Loucy (cell line): ENCODE measurements at regions not wholly inside any gene's neighbourhood (a gene's known extent, or its start where the extent isn't known, plus 50 kb on each side); places are given as distances from the start of the nearest gene placed in this dataset.

Source experiments
- H2AFZ ChIP-seq: fragments of 200-600 bp; sonication (generic); 2 replicates; pipeline ENCODE4 v1.6.0; 2016; ENCODE audit warnings: antibody characterized with exemption, mild to moderate bottlenecking, low read length, moderate library complexity
- H3F3A ChIP-seq: fragments of 200-600 bp; 2 replicates; pipeline ENCODE4 v1.6.0; 2016; ENCODE audit warnings: antibody characterized with exemption, low read depth, mild to moderate bottlenecking
- H3K27me3 ChIP-seq: fragments of 200-600 bp; sonication (generic); 2 replicates; pipeline ENCODE4 v1.6.1; 2014; ENCODE audit warnings: low read length, mild to moderate bottlenecking; ENCODE audit not compliant: insufficient read depth, poor library complexity, severe bottlenecking
- H3K36me3 ChIP-seq: fragments of 200-600 bp; sonication (generic); 2 replicates; pipeline ENCODE4 v1.6.1; 2016; ENCODE audit warnings: low read length; ENCODE audit not compliant: insufficient read depth
- H3K4me1 ChIP-seq: fragments of 200-600 bp; sonication (generic); 2 replicates; pipeline ENCODE4 v1.5.1; 2014; ENCODE audit warnings: low read length, mild to moderate bottlenecking; ENCODE audit not compliant: insufficient read depth, poor library complexity, severe bottlenecking
- H3K4me2 ChIP-seq: fragments of 200-600 bp; sonication (generic); 2 replicates; pipeline ENCODE4 v1.6.0; 2014; ENCODE audit warnings: antibody characterized with exemption, low read length, low read depth, mild to moderate bottlenecking; ENCODE audit not compliant: poor library complexity, severe bottlenecking
- H3K4me3 ChIP-seq: fragments of 200-600 bp; sonication (generic); 2 replicates; pipeline ENCODE4 v1.5.1; 2014; ENCODE audit warnings: low read length, mild to moderate bottlenecking, mixed read lengths; ENCODE audit not compliant: poor library complexity, severe bottlenecking
- H3K79me2 ChIP-seq: fragments of 200-600 bp; sonication (generic); 2 replicates; pipeline ENCODE4 v1.6.1; 2014; ENCODE audit warnings: low read length; ENCODE audit not compliant: insufficient read depth
- H3K9ac ChIP-seq: fragments of 200-600 bp; sonication (generic); 2 replicates; pipeline ENCODE4 v1.6.0; 2014; ENCODE audit warnings: mild to moderate bottlenecking, low read depth, low read length, moderate library complexity; ENCODE audit not compliant: poor library complexity, severe bottlenecking
- H3K9me2 ChIP-seq: fragments of 200-600 bp; sonication (generic); replicated peaks from 2 replicates; pipeline ENCODE4 v1.6.1; 2016; ENCODE audit warnings: low read depth, low read length, mixed read lengths
- H3K9me3 ChIP-seq: fragments of 200-600 bp; sonication (generic); 2 replicates; pipeline ENCODE4 v1.6.1; 2014; ENCODE audit warnings: mild to moderate bottlenecking, antibody characterized with exemption, low read length, low read depth; ENCODE audit not compliant: insufficient read depth
- H4K20me1 ChIP-seq: fragments of 200-600 bp; sonication (generic); 2 replicates; pipeline ENCODE4 v1.6.0; 2014; ENCODE audit warnings: antibody characterized with exemption, low read length, mild to moderate bottlenecking; ENCODE audit not compliant: insufficient read depth, poor library complexity, severe bottlenecking
- CTCF ChIP-seq: fragments of 200-600 bp; sonication (generic); conservative IDR thresholded peaks from 2 replicates; pipeline ENCODE4 v1.5.1; 2014; ENCODE audit warnings: mild to moderate bottlenecking, antibody characterized with exemption, low read length
- EZH2phosphoT487 ChIP-seq: fragments of 200-600 bp; IDR thresholded peaks from 2 replicates; pipeline ENCODE4 v1.6.1; 2018; ENCODE audit warnings: antibody characterized with exemption, mild to moderate bottlenecking, moderate library complexity, borderline replicate concordance

DNA sequence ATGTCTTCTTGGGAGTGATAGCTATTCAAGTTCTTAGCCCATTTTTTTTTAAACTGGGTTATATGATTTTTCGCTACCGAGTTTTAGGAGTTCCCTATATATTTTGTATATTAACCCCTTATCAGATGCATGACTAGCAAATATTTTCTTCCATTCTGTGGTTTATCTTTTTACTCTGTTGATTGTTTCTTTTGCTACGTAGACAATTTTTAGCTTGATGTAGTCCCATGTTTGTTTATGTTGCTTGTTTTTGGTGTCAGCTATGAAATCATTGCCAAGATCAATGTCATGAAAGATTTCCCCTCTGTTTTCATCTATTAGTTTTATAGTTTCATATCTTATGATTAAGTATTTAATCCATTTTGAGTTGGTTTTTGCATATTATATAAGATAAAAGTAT lies 480.5 kb downstream of the CDH11 start:
- TF ChIP-seq EZH2phosphoT487 (no peak), CTCF (no peak)
- Histone ChIP-seq H2AFZ (no peak overlapping the region), H3K9me2 (no peaks in the 10 kb centered on the region)

GRCh38 chr16:64638766-64639165 lies 483.1 kb downstream of the CDH11 start:
- Histone ChIP-seq H3K79me2 (no peaks in the 10 kb centered on the region), H3K9ac (no peak overlapping the region), H3K36me3 (no peaks in the 10 kb centered on the region), H3K9me3 (no peaks in the 10 kb centered on the region), H3K9me2 (no peaks in the 10 kb centered on the region), H3F3A (no peaks in the 10 kb centered on the region), H3K4me1 (no peaks in the 10 kb centered on the region), H3K27me3 (no peaks in the 10 kb centered on the region), H3K4me3 (no peak overlapping the region), H2AFZ (no peak overlapping the region), H3K4me2 (no peak overlapping the region), H4K20me1 (no peaks in the 10 kb centered on the region)
- no peak for TF ChIP-seq EZH2phosphoT487
- no peak for TF ChIP-seq CTCF

More for the DNA sequence above, 480.5 kb downstream of the CDH11 start:
- Histone ChIP-seq H4K20me1 (no peaks in the 10 kb centered on the region), H3K9me3 (no peaks in the 10 kb centered on the region), H3K9ac (no peak overlapping the region), H3K4me3 (no peak overlapping the region), H3K4me1 (no peaks in the 10 kb centered on the region), H3K27me3 (no peaks in the 10 kb centered on the region), H3K36me3 (no peaks in the 10 kb centered on the region), H3K79me2 (no peaks in the 10 kb centered on the region), H3K4me2 (no peak overlapping the region), H3F3A (no peaks in the 10 kb centered on the region)

DNA sequence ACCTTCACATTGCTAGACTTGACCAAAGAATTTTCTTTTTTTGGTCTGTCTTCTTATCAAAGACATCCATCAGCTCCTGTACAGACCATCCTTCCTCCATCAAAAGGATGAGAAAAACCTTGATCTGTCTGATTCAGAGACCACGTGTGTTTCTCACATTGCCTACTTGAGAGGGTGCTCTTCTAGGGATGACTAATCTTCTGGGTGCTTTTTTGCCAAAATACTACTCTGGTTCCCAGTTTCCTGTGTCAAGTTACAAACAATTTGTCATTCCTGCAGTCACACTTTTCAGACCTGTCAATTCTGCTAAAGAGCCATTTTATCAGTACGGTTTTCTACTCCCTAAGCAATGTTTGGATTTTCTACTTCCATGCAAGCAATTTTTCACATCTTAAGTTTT lies 492.2 kb downstream of the CDH11 start:
- Histone ChIP-seq H2AFZ (no peak overlapping the region), H3F3A (no peaks in the 10 kb centered on the region), H3K4me3 (no peak overlapping the region), H3K36me3 (no peaks in the 10 kb centered on the region), H3K9me3 (no peaks in the 10 kb centered on the region), H3K27me3 (no peaks in the 10 kb centered on the region), H3K9ac (no peak overlapping the region), H3K9me2 (no peaks in the 10 kb centered on the region), H3K4me1 (no peaks in the 10 kb centered on the region), H3K4me2 (no peak overlapping the region), H3K79me2 (no peaks in the 10 kb centered on the region), H4K20me1 (no peaks in the 10 kb centered on the region)
- no peak for TF ChIP-seq EZH2phosphoT487
- no peak for TF ChIP-seq CTCF
